GM12892 (cell line): ENCODE measurements at regions not wholly inside any gene's neighbourhood (a gene's known extent, or its start where the extent isn't known, plus 50 kb on each side); places are given as distances from the start of the nearest gene placed in this dataset.

Experiments
- POLR2A ChIP-seq: IDR thresholded peaks from 2 replicates; pipeline ENCODE4 v1.6.1; 2011; ENCODE audit warnings: low read depth, low read length, control low read depth
- POLR2AphosphoS5 ChIP-seq: IDR thresholded peaks from 2 replicates; pipeline ENCODE4 v1.6.1; 2011; ENCODE audit warnings: low read depth, low read length, control low read depth
- TAF1 ChIP-seq: IDR thresholded peaks from 2 replicates; pipeline ENCODE4 v1.6.1; 2011; ENCODE audit warnings: low read depth, mild to moderate bottlenecking, control low read depth, low read length, borderline replicate concordance

DNA sequence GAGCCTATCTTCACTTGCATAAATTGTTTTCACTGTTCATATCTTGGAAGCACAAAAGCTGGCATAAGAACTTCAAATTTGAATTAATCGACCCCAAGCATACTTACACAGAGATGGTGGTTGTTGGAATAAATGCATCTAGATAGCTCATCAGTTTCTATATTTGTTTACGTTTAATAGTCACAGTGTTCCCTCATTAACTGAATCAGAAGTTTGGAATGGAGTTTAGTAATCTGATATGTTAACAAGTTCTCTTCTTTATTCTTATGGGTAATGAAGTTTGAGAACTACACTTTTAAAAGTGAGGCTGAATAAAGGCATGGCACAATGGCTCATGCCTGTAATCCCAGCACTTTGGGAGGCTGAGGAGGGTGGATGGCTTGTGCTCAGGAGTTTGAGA lies 886.7 kb upstream of the PCDH20 start:
- no peak for TF ChIP-seq POLR2A
- TF ChIP-seq POLR2AphosphoS5, result no peak
- TF ChIP-seq TAF1, result no peak
